ENCODE measurements at regions not wholly inside any gene's neighbourhood (a gene's known extent, or its start where the extent isn't known, plus 50 kb on each side); places are given as distances from the start of the nearest gene placed in this dataset.

DNA sequence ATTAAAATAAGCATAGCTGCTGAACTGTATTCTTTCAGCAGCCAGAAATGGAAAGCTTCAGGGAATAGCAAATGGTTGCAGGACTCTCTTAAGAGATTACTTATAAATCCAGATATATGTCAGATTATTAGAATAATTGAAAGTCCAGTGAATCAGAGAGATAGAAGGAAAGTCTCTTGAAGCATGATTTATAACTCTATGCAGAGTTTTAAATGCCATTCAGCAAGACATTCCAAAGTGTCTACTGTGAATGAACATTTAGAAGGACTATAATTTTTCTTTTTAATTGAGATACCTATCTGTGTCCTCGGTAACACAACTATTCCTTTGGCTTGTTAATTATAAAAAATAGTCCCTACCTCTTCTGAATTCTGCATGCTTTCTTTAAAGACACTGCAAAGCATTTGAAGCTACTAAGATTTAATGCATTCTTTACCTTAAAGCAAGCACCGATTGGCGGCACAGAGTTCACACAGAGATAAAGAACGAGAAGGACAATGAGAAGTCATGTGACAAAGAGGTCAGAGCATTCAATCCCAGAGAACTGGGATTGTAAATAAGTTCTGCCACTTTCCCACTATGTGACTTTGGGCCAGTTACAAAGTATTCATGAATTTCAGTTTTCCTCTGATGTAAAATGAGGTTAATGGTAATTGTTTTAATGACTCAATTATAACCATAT is 371.0 kb upstream of the ATP2B1 start:
- TF ChIP-seq, protein P1, sequence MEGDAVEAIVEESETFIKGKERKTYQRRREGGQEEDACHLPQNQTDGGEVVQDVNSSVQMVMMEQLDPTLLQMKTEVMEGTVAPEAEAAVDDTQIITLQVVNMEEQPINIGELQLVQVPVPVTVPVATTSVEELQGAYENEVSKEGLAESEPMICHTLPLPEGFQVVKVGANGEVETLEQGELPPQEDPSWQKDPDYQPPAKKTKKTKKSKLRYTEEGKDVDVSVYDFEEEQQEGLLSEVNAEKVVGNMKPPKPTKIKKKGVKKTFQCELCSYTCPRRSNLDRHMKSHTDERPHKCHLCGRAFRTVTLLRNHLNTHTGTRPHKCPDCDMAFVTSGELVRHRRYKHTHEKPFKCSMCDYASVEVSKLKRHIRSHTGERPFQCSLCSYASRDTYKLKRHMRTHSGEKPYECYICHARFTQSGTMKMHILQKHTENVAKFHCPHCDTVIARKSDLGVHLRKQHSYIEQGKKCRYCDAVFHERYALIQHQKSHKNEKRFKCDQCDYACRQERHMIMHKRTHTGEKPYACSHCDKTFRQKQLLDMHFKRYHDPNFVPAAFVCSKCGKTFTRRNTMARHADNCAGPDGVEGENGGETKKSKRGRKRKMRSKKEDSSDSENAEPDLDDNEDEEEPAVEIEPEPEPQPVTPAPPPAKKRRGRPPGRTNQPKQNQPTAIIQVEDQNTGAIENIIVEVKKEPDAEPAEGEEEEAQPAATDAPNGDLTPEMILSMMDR (IDR thresholded peaks at IDR 0.05; ENCODE audit: low read depth, low read length, missing input control), result no peak
- TF ChIP-seq, protein P2, sequence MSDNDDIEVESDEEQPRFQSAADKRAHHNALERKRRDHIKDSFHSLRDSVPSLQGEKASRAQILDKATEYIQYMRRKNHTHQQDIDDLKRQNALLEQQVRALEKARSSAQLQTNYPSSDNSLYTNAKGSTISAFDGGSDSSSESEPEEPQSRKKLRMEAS (IDR thresholded peaks at IDR 0.05), result no peak
- TF ChIP-seq TAF1 (conservative IDR thresholded peaks at IDR 0.05), result no peak
- no peak for TF ChIP-seq JUND (IDR thresholded peaks at IDR 0.05)
- no peak for TF ChIP-seq NR2F2 (IDR thresholded peaks at IDR 0.05)
- TF ChIP-seq RAD21 (IDR thresholded peaks at IDR 0.05), result no peak
